SK-N-SH (cell line): ENCODE measurements at regions not wholly inside any gene's neighbourhood (a gene's known extent, or its start where the extent isn't known, plus 50 kb on each side); places are given as distances from the start of the nearest gene placed in this dataset.

Experiments used
- CTCF ChIA-PET: fragments of 300-600, 350-600 bp; formaldehyde crosslinking; extraction: SDS; loops from one replicate; lab custom pipeline; 2021; lab: Yijun Ruan, JAX
- POLR2A ChIA-PET: fragments of 350-600 bp; sonication (Branson Sonifier 250); formaldehyde crosslinking; extraction: SDS; loops from one replicate; lab custom pipeline; 2020; ENCODE audit warnings: antibody characterized with exemption, inconsistent platforms; lab: Yijun Ruan, JAX
- DNase-seq: peaks from one replicate; pipeline ENCODE4 v3.0.0; 2012
- H2AFZ ChIP-seq: fragments of 200-600 bp; sonication (generic); 2 replicates; pipeline ENCODE4 v1.8.1; 2016; ENCODE audit warnings: antibody characterized with exemption, mild to moderate bottlenecking, low read depth
- H3F3A ChIP-seq: fragments of 200-600 bp; sonication (generic); replicated peaks from 2 replicates; pipeline ENCODE3; 2016; ENCODE audit warnings: antibody characterized with exemption, mild to moderate bottlenecking; ENCODE audit not compliant: insufficient read depth
- H3K27ac ChIP-seq, 2 experiments: fragments of 200-500 bp in 1 of 2; fragments of 200-600 bp in 1 of 2; sonication (Bioruptor generic) in 1 of 2; sonication (generic), shearing (Covaris generic) in 1 of 2; 2 replicates each; pipeline versions ENCODE4 v1.5.1 to v1.6.1; 2014 to 2016; ENCODE audit warnings: low read depth in 2 of 2, inconsistent platforms in 1 of 2, low read length in 1 of 2, mild to moderate bottlenecking in 1 of 2, mixed read lengths in 1 of 2
- H3K27me3 ChIP-seq: fragments of 200-600 bp; sonication (generic), shearing (Covaris generic); 2 replicates; pipeline ENCODE4 v1.6.1; 2016; ENCODE audit warnings: mixed run types; ENCODE audit not compliant: insufficient read depth
- H3K36me3 ChIP-seq, 2 experiments: fragments of 200-500 bp in 1 of 2; fragments of 200-600 bp in 1 of 2; sonication (Bioruptor generic) in 1 of 2; sonication (generic) in 1 of 2; replicated peaks in 1 of 2; 2 replicates each; pipeline versions ENCODE3 to v1.5.1; 2014 to 2016; ENCODE audit warnings: low read length in 1 of 2, mild to moderate bottlenecking in 1 of 2; ENCODE audit not compliant: insufficient read depth in 2 of 2, control insufficient read depth in 1 of 2
- H3K4me1 ChIP-seq, 2 experiments: fragments of 200-500 bp in 1 of 2; fragments of 200-600 bp in 1 of 2; sonication (Bioruptor generic) in 1 of 2; sonication (generic), shearing (Covaris generic) in 1 of 2; 2 replicates each; pipeline versions ENCODE4 v1.5.1 to v1.6.1; 2014 to 2016; ENCODE audit warnings: low read depth in 1 of 2, low read length in 1 of 2, mixed run types in 1 of 2; ENCODE audit not compliant: insufficient read depth in 2 of 2, control insufficient read depth in 1 of 2
- H3K4me2 ChIP-seq: fragments of 200-600 bp; sonication (generic), shearing (Covaris generic); 2 replicates; pipeline ENCODE4 v1.6.1; 2017; ENCODE audit warnings: mixed run types
- H3K4me3 ChIP-seq, 2 experiments: fragments of 200-500 bp in 1 of 2; fragments of 200-600 bp in 1 of 2; sonication (Bioruptor generic) in 1 of 2; sonication (generic), shearing (Covaris generic) in 1 of 2; 2 replicates each; pipeline versions ENCODE4 v1.5.1 to v1.8.1; 2014 to 2016; ENCODE audit warnings: low read depth in 2 of 2, inconsistent platforms in 1 of 2, low read length in 1 of 2, mild to moderate bottlenecking in 1 of 2, mixed read lengths in 1 of 2, moderate library complexity in 1 of 2
- H3K79me2 ChIP-seq: fragments of 200-600 bp; sonication (generic); 2 replicates; pipeline ENCODE4 v1.8.1; 2017; ENCODE audit warnings: mild to moderate bottlenecking; ENCODE audit not compliant: insufficient read depth
- H3K9ac ChIP-seq: fragments of 200-600 bp; sonication (generic); 2 replicates; pipeline ENCODE4 v1.6.1; 2017; ENCODE audit warnings: mixed run types
- H3K9me2 ChIP-seq: fragments of 200-600 bp; sonication (generic); 2 replicates; pipeline ENCODE4 v1.6.1; 2017; ENCODE audit warnings: mixed run types
- H3K9me3 ChIP-seq: fragments of 200-600 bp; sonication (generic); 2 replicates; pipeline ENCODE4 v1.6.1; 2017; ENCODE audit warnings: mixed run types, mild to moderate bottlenecking, moderate library complexity
- H4K20me1 ChIP-seq: fragments of 200-600 bp; sonication (generic); 2 replicates; pipeline ENCODE4 v1.6.1; 2017; ENCODE audit warnings: mild to moderate bottlenecking, mixed run types; ENCODE audit not compliant: insufficient read depth
- CHD2 ChIP-seq: fragments of 150-350 bp; IDR thresholded peaks from 2 replicates; pipeline ENCODE4 v1.6.1; 2018; ENCODE audit warnings: low read length; ENCODE audit not compliant: partially characterized antibody
- ELF1 ChIP-seq: IDR thresholded peaks from 2 replicates; pipeline ENCODE4 v1.4.0; 2012
- EP300 ChIP-seq, 2 experiments: IDR thresholded peaks; 2 replicates each; pipeline versions ENCODE4 v1.4.0 to v1.6.1; 2012; ENCODE audit warnings: borderline replicate concordance in 1 of 2, low read depth in 1 of 2, low read length in 1 of 2
- EZH2phosphoT487 ChIP-seq: fragments of 200-600 bp; sonication (generic); IDR thresholded peaks from 2 replicates; pipeline ENCODE4 v1.6.1; 2017; ENCODE audit warnings: low read depth, mixed run types, mild to moderate bottlenecking, antibody characterized with exemption, moderate library complexity, borderline replicate concordance
- FOSL2 ChIP-seq: IDR thresholded peaks from 2 replicates; pipeline ENCODE4 v1.4.0; 2012; ENCODE audit warnings: low read depth, mild to moderate bottlenecking, moderate library complexity, borderline replicate concordance
- FOXM1 ChIP-seq: IDR thresholded peaks from 2 replicates; pipeline ENCODE4 v1.4.0; 2012; ENCODE audit warnings: low read depth, mild to moderate bottlenecking
- GABPA ChIP-seq: IDR thresholded peaks from 2 replicates; pipeline ENCODE4 v1.4.0; 2012; ENCODE audit warnings: low read depth, mild to moderate bottlenecking
- GATA2 ChIP-seq: sonication (generic); formaldehyde crosslinking; IDR thresholded peaks from 2 replicates; pipeline ENCODE4 v1.5.0; 2020; ENCODE audit warnings: mild to moderate bottlenecking, missing genetic modification reagents
- IRF3 ChIP-seq: fragments of 150-350 bp; IDR thresholded peaks from 2 replicates; pipeline ENCODE4 v1.6.1; 2016; ENCODE audit warnings: mild to moderate bottlenecking, low read depth, low read length
- JUND ChIP-seq: IDR thresholded peaks from 2 replicates; pipeline ENCODE4 v1.4.0; 2012
- MEF2A ChIP-seq: IDR thresholded peaks from 2 replicates; pipeline ENCODE4 v1.4.0; 2012; ENCODE audit warnings: low read depth, borderline replicate concordance
- MXI1 ChIP-seq: IDR thresholded peaks from 2 replicates; pipeline ENCODE4 v1.6.1; 2012; ENCODE audit warnings: mild to moderate bottlenecking, low read depth, low read length, improper control_type of control experiment
- NFIC ChIP-seq: IDR thresholded peaks from 2 replicates; pipeline ENCODE4 v1.4.0; 2012; ENCODE audit warnings: borderline replicate concordance
- NRF1 ChIP-seq: IDR thresholded peaks from 2 replicates; pipeline ENCODE4 v1.6.1; 2012; ENCODE audit warnings: low read depth, mild to moderate bottlenecking, low read length
- PBX3 ChIP-seq: IDR thresholded peaks from 2 replicates; pipeline ENCODE4; 2012
- POLR2AphosphoS5 ChIP-seq: IDR thresholded peaks from 2 replicates; pipeline ENCODE4 v1.6.1; 2012; ENCODE audit warnings: low read depth, low read length
- RAD21 ChIP-seq: IDR thresholded peaks from 2 replicates; pipeline ENCODE4 v1.6.1; 2012; ENCODE audit warnings: mild to moderate bottlenecking, low read length
- RCOR1 ChIP-seq: fragments of 150-350 bp; IDR thresholded peaks from 2 replicates; pipeline ENCODE4 v1.6.1; 2017; ENCODE audit warnings: antibody characterized with exemption, low read length
- RFX5 ChIP-seq: IDR thresholded peaks from 2 replicates; pipeline ENCODE4 v1.6.1; 2012; ENCODE audit warnings: mild to moderate bottlenecking, improper control_type of control experiment, low read length
- RXRA ChIP-seq: IDR thresholded peaks from 2 replicates; pipeline ENCODE4 v1.4.0; 2012; ENCODE audit warnings: low read depth, mild to moderate bottlenecking, borderline replicate concordance
- SIN3A ChIP-seq: IDR thresholded peaks from 2 replicates; pipeline ENCODE4 v1.6.1; 2012; ENCODE audit warnings: low read depth, mild to moderate bottlenecking, low read length, moderate library complexity, borderline replicate concordance
- SMC3 ChIP-seq: IDR thresholded peaks from 2 replicates; pipeline ENCODE4 v1.6.1; 2012; ENCODE audit warnings: low read depth, low read length, improper control_type of control experiment
- TAF1 ChIP-seq: IDR thresholded peaks from 2 replicates; pipeline ENCODE4 v1.6.1; 2012; ENCODE audit warnings: low read depth, mild to moderate bottlenecking, low read length, moderate library complexity, borderline replicate concordance
- TCF12 ChIP-seq: IDR thresholded peaks from 2 replicates; pipeline ENCODE4 v1.4.0; 2012
- YY1 ChIP-seq: IDR thresholded peaks from 2 replicates; pipeline ENCODE4 v1.4.0; 2012; ENCODE audit warnings: low read depth, mild to moderate bottlenecking
- WGBS: methylation state at CpG from one replicate; pipeline ENCODE4 v1.1.6; 2017; ENCODE audit warnings: low lambda C conversion rate; 5-methylcytosine and 5-hydroxymethylcytosine counted together
- TF ChIP-seq, protein P1 (sequence below): IDR thresholded peaks from 2 replicates; pipeline ENCODE4 v1.4.0; 2012; ENCODE audit warnings: low read depth, borderline replicate concordance
- TF ChIP-seq, protein P2 (sequence below): fragments of 200-600 bp; sonication (generic); IDR thresholded peaks from 2 replicates; pipeline ENCODE4 v1.6.1; 2017; ENCODE audit warnings: antibody characterized with exemption, mild to moderate bottlenecking, moderate library complexity
- TF ChIP-seq, protein P3 (sequence below): IDR thresholded peaks from 2 replicates; pipeline ENCODE4 v1.4.0; 2012; ENCODE audit warnings: low read depth

DNA sequence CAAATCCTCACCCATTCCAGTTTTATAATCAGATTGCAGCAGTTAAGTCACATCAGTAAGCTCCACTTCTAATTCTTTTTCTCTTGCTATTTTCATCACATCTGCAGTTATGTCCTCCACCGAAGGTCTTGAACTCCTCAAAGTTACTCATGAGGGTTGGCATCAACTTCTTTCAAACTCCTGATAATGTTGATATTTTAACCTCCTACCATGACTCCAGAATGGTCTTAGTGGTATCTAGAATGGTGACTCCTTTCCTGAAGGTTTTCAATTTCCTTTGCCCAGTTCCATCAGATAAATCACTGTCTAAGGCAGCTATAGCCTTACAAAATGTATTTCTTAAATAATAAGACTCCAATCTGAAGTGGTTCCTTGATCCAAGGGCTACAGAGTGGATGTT, 53.8 kb upstream of the EDIL3 start (continued):
- TF ChIP-seq, protein P1, sequence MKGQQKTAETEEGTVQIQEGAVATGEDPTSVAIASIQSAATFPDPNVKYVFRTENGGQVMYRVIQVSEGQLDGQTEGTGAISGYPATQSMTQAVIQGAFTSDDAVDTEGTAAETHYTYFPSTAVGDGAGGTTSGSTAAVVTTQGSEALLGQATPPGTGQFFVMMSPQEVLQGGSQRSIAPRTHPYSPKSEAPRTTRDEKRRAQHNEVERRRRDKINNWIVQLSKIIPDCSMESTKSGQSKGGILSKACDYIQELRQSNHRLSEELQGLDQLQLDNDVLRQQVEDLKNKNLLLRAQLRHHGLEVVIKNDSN, result no peak
- TF ChIP-seq POLR2AphosphoS5 (no peak), SMC3 (no peak)

DNA sequence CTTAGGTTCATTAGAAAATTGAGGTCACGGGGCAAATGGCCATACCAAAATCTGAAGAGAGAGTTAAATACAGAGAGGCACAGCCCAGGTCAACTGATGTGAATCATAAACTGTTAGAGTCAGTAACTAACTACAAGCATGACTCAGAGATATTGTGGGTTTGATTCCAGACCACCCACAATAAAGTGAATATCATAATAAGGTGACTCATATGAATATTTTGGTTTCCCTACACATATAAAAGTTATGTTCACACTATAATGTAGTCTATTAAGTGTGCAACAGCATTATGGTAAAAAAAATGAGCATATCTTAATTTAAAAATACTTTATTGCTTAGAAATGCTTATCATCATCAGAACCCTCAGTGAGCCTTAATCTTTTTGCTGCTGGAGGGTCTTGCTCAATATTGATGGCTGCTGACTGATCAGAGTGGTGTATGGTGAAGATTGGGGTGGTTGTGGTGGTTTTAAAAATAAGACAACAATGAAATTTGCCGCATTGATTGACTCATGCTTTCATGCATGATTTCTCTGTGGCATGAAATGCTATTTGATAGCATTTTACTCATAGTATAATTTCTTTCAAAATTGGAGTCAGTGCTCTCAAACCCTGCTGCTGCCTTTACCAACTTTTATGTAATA, 53.1 kb upstream of the EDIL3 start:
- WGBS, result 42% methylated on average over 2 of the region's 2 CpGs
- Histone ChIP-seq H3K9ac (no peak overlapping the region), H4K20me1 (no peaks in the 10 kb centered on the region), H3K4me2 (peak overlapping the region; percentile 55; the same call in 1 of the 2 replicates), H3K27ac (peak overlapping the region in 1 of 2 experiments; percentile 84; a peak in 2 of 4 replicates), H3K79me2 (no peaks in the 10 kb centered on the region), H3K9me2 (no peaks in the 10 kb centered on the region), H3K27me3 (no peaks in the 10 kb centered on the region), H3F3A (peaks cover 12% of the 10 kb centered on the region), H3K4me1 (peaks cover 0 to 12% of the 10 kb centered on the region in 2 experiments; a peak in 1 of 4 replicates), H2AFZ (no peak overlapping the region), H3K9me3 (no peaks in the 10 kb centered on the region; the same call in 1 of the 2 replicates), H3K4me3 (no peak overlapping the region), H3K36me3 (no peaks in the 10 kb centered on the region)
- ChIA-PET CTCF (interaction anchor here (1.5 kb wide), 1 partner anchor 716 kb away, joined by 3 read pairs; no protein-coding TSS in a partner anchor), POLR2A (no interaction called here)
- DNase-seq, result no peak
- TF ChIP-seq EZH2phosphoT487, result no peak
- TF ChIP-seq MXI1, result no peak
- no peak for TF ChIP-seq CHD2
- TF ChIP-seq JUND, result peak; percentile 93
- TF ChIP-seq SIN3A, result no peak
- peak; percentile 95 for TF ChIP-seq FOSL2
- TF ChIP-seq MEF2A, result peak; percentile 70; the same call in 1 of the 2 replicates
- TF ChIP-seq RCOR1, result no peak
- TF ChIP-seq RAD21, result no peak
- TF ChIP-seq GATA2 (CRISPR knock-in tag), result no peak
- no peak for TF ChIP-seq NRF1
- peak; percentile 83 for TF ChIP-seq RXRA
- TF ChIP-seq, protein P2, sequence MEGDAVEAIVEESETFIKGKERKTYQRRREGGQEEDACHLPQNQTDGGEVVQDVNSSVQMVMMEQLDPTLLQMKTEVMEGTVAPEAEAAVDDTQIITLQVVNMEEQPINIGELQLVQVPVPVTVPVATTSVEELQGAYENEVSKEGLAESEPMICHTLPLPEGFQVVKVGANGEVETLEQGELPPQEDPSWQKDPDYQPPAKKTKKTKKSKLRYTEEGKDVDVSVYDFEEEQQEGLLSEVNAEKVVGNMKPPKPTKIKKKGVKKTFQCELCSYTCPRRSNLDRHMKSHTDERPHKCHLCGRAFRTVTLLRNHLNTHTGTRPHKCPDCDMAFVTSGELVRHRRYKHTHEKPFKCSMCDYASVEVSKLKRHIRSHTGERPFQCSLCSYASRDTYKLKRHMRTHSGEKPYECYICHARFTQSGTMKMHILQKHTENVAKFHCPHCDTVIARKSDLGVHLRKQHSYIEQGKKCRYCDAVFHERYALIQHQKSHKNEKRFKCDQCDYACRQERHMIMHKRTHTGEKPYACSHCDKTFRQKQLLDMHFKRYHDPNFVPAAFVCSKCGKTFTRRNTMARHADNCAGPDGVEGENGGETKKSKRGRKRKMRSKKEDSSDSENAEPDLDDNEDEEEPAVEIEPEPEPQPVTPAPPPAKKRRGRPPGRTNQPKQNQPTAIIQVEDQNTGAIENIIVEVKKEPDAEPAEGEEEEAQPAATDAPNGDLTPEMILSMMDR, result no peak
- peak; percentile 53; the same call in 1 of the 2 replicates for TF ChIP-seq NFIC
- TF ChIP-seq IRF3, result no peak
- TF ChIP-seq ELF1, result no peak
- TF ChIP-seq, protein P1, result no peak
- no peak for TF ChIP-seq FOXM1
- peak; percentile 55; the same call in 1 of the 2 replicates for TF ChIP-seq POLR2AphosphoS5
- TF ChIP-seq TCF12, result peak; percentile 76
- no peak for TF ChIP-seq GABPA
- no peak for TF ChIP-seq TAF1
- TF ChIP-seq YY1, result no peak
- peak in 1 of 2 experiments; percentile 82; a peak in 2 of 4 replicates for TF ChIP-seq EP300 (IDR thresholded peaks at IDR 0.05; ENCODE audit: borderline replicate concordance in 1 of 2, low read depth in 1 of 2, low read length in 1 of 2)
- TF ChIP-seq RFX5, result no peak
- TF ChIP-seq, protein P3, sequence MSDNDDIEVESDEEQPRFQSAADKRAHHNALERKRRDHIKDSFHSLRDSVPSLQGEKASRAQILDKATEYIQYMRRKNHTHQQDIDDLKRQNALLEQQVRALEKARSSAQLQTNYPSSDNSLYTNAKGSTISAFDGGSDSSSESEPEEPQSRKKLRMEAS, result peak; percentile 39; the same call in 1 of the 2 replicates
- TF ChIP-seq PBX3, result peak; percentile 28; the same call in 1 of the 2 replicates
